HG02763 (cell line): ENCODE measurements at regions not wholly inside any gene's neighbourhood (a gene's known extent, or its start where the extent isn't known, plus 50 kb on each side); places are given as distances from the start of the nearest gene placed in this dataset.

ENCODE experiments used
- ATAC-seq: cut with Tn5 transposase; IDR thresholded peaks from one replicate; pipeline ENCODE4 v1.9.1; 2021; ENCODE audit warnings: mild to moderate bottlenecking, moderate library complexity; ENCODE audit not compliant: unreplicated experiment

DNA sequence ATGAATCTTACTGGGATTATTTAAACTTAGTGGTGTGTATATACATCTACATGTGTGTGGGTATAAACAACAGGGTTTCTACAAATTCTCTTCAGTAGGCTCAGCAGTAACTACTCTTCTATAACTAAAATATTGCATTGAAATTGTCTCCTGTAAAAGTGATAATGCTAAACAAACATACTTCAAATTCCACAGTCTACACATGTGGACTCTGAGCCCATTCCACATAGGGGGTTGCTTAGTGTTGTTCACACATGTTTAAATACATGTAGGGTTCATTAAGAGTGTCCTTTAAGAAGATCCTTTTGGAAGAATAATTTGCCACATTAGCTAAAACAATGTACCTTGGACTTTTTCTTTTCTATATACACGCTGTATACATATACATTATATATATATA is 152.8 kb upstream of the VRK2 start:
- ATAC-seq = no peak

GRCh38 chr2:57894381-57894780 is 152.2 kb upstream of the VRK2 start:
- no peak for ATAC-seq

GRCh38 chr2:57897920-57898319 is 148.7 kb upstream of the VRK2 start:
- ATAC-seq = no peak

GRCh38 chr2:57899898-57900297 is 146.7 kb upstream of the VRK2 start:
- no peak for ATAC-seq

DNA sequence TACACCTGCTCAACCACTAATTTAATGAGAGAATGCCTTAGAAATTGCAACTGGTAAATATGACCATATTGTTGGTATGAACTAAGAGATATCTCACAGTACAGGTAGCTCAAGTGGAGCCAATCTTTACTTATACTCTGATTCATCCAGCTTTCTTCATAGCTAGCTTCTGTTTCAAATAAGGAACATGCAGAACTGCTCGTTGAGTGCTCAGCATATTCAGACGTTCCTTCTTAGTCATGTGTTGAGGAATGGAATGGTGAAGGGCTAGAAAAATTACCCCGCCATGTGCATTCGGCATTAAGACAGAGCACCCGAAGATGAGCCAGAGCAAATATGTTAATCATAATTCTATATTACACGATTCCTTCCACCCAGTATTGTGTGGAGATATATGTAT is 144.0 kb upstream of the VRK2 start:
- no peak for ATAC-seq

DNA sequence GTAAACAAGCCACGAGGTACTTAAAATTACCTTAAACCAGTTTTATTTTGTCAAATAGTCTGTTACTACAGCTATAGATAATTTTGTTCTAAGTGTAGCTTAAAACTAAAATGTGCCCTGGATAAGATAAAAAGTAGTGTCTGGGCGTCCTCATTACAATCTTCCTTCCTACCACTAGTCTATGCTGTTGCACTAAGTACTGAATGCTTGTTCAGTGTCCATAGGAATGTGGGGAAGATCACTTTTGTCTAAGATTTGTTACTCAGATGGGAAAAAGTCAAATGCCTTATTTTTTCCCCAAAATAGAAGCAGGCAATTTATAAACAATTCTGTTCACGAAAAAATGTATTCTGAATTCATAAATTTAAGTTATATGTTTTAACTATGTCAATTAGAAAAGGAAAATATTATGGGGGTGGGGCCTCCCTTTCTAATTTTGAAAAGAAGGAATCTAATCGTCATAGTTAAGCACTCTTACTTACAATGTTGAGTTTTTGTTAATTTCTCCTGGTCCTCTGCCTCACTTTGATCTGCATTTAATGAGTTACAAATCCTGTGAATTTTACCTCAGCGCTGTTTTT is 140.4 kb upstream of the VRK2 start:
- ATAC-seq = peak; percentile 70

GRCh38 chr2:57907411-57907810 is 139.2 kb upstream of the VRK2 start:
- ATAC-seq = no peak

DNA sequence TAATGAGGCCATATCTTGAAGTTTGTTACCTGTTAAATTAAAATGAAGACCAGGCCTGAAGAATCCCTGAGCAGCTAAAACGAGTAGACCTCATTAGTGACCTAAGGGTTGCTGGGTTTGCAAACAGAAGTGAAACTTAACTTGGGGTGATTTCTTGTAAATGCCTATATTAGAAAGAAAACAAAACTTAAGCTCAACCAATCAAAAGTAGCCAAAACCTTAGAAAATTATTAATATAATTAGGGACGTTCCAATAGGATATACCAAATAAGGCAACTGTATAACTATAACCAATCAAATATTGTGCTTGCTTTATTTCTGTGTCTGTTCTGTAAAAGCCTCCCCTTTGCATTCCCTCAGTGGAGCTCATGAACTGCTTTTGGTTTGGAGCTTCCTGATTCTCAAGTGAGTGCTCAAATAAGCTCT is 137.9 kb upstream of the VRK2 start:
- ATAC-seq = peak; percentile 73

DNA sequence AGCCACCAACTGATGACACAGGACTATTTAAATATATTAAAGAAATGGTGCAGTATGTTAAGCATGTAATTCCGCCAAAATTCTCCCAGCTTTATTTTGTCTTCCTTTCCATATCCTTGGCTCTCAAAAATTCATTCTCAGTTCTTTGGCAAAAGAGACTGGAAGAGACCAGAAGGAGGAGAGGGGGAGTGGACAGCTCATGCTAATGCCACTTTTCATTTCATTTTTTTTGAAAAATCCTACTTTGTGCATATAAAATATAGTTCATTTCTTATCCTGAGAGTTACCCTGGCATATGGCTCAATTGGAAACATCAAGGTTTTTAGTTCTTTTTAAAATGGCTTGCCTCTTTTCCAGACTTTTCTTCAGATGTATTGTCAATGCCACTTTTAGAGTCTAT is 128.5 kb upstream of the VRK2 start:
- no peak for ATAC-seq

DNA sequence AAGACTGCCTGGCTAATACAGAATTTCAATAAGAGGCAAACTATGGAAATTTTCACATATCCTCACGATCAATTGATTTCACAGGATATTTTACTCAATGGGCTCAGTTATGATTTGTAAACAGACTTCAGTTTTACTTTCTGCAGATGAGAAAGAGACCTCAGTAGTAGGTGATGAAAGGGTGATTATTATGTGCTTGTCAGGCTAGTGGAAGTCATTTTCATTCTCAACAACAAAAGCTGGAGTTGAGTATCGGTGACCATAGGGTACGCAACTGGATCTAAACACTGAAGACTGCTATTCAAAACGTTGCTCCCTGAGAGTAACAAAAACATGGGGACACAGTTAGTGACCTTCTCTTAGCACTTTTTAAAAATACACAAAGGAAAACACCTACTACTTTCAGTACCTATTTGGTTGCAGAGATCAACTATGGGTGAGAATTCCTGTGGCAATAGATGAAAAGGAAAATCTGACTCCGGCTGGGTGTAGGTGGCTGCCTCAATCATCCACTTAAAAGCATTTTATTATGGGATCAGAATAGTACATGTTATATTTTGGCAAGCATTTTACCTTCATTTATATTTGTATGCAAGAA is 126.2 kb upstream of the VRK2 start:
- ATAC-seq = no peak

DNA sequence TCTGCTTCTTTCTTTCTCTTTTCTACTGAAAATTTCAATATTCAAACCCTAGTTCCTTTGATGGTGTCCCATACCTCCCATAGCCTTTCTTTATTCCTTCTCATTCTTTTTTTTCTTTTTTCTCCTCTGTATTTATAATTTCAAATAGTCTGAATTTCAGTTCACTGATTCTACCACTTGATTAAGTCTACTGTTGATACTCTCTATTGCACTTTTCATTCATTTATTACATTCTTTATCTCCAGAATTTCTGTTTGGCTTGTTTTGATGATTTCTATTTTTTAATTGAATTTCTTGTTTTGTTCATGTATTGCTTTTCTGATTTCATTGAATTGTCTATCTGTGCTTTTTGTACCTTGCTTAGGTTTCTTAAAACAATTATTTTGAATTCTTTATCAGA is 111.9 kb upstream of the VRK2 start:
- ATAC-seq = no peak

DNA sequence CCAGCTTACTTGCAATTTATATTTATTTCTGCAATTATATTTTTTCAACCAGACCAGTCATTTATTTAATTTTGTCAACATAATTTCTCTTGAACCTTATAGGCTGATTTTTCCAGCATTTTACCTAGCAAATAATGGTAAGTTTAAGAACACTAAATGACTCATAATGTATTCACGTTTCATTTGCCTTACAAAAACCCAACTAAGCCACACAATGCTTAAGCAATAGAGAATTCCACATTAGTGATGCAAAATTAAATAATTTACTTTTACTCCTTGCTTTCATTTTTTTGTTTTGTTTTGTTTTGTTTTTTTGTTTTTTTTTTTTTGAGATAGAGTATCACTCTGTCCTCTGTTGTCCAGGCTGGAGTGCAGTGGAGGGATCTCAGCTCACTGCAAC is 110.4 kb upstream of the VRK2 start:
- no peak for ATAC-seq

DNA sequence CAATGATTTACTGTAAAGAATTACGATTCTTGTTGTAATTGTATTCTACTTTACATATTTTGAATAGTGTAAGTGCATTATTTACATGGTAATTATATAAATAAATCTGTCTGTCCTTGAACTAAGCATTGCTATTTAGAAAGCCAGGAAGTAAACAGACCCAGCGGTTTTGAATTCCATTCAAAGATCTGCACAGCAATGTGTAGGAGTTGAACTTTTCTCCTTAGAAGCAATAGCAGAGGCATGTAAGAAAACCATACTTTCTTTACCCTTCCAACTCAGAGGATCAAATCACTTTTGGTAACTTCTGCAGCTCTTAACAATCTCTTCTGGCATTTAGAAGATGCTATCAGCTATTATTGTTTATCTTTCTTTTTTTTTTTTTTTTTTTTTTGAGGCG is 109.2 kb upstream of the VRK2 start:
- ATAC-seq = no peak

- no peak for ATAC-seq
Measured at GRCh38 chr2:57941816-57942215, 104.8 kb upstream of the VRK2 start.

DNA sequence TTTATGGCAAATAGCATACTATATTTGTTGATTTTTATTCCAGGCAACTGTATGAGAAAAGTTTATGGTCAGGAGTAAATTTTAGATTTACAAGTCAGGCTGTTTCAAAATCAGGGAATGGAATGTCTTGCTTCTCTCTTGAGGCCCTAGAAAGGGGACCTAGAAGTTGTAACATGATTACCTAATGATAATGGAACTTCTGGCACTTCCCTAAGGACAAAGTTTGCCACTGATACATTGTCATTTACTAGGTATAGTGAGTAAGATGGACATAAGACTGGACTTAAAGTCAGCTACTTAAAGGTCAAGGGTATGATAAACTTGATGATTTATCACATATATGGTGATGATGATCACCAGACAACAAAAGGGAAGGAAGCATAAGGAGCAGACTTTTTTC is 103.3 kb upstream of the VRK2 start:
- no peak for ATAC-seq

GRCh38 chr2:57947398-57947797 is 99.2 kb upstream of the VRK2 start:
- ATAC-seq = no peak

DNA sequence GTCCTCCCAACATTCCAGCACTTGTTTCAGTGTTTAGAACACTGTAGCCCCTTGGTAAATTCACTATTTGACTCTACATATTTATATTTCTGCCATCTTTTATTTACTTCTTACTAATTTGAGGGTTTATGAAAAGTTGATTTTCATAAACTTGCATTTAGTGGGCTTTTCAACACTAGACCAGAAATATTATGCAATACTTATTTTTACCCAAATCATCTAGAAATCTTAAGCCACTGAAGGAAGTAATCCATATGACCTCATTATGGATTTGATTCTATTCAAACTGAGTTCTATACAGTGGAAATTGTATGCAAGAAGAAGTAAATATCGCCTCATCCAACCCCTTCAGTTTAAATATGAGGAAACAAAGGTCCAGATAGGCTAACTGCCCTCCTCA is 92.6 kb upstream of the VRK2 start:
- no peak for ATAC-seq

DNA sequence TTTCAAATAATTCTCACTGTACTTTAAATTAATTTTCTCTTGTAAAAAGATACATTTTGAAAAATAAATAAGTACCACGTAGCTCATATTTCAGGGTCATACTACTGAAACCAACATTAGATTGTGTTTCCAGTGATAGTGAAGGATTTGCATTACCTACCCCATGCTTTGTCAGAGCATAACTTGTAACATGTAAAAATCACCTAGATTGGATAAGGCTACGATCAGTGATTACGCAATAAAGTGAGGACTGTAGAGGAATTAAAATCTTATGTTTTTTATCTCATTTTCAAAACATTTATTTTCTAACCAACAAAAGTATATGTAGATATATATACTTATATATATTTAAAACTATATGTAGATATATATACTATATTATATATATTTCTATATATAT is 89.4 kb upstream of the VRK2 start:
- ATAC-seq = no peak

- no peak for ATAC-seq
Measured at GRCh38 chr2:57959390-57959789, 87.2 kb upstream of the VRK2 start.

GRCh38 chr2:57962861-57963260 is 83.7 kb upstream of the VRK2 start:
- ATAC-seq = no peak

- no peak for ATAC-seq
Measured at GRCh38 chr2:57965219-57965618, 81.4 kb upstream of the VRK2 start.

DNA sequence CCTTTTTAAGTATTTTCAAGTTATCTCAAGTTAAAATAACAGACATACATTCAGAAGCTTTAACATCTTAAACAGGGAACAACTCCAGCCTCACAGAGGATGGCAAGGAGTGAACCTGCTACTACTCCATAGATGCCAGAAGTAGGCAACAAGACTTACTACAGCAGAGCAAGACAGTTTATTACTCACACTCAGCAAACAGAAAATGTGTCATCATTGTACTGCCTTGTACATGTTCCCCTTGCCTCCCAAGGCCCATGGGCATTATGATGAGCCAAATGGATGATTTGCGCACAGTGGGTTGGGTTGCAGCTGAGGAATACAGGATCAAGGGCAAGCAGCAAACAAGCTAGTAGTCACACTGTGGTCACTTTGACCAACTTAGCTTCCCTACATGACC is 80.6 kb upstream of the VRK2 start:
- no peak for ATAC-seq

- no peak for ATAC-seq
Measured at GRCh38 chr2:57973621-57974186, 72.9 kb upstream of the VRK2 start.
